WTC11 (cell line): ENCODE measurements at regions not wholly inside any gene's neighbourhood (a gene's known extent, or its start where the extent isn't known, plus 50 kb on each side); places are given as distances from the start of the nearest gene placed in this dataset.

Source experiments
- CREB1 ChIP-seq: sonication (generic); formaldehyde crosslinking; IDR thresholded peaks from 2 replicates; pipeline ENCODE4 v1.8.0; 2023; ENCODE audit warnings: mild to moderate bottlenecking, missing genetic modification reagents
- KAT7 ChIP-seq: sonication (generic); formaldehyde crosslinking; IDR thresholded peaks from 2 replicates; pipeline ENCODE4 v1.8.1; 2023; ENCODE audit warnings: missing genetic modification reagents, mild to moderate bottlenecking, borderline replicate concordance
- NR3C1 ChIP-seq: sonication (generic); formaldehyde crosslinking; conservative IDR thresholded peaks from 2 replicates; pipeline ENCODE4 v1.8.1; 2023; ENCODE audit warnings: low read depth, mild to moderate bottlenecking, missing genetic modification reagents
- TF ChIP-seq, protein P1 (sequence below): fragments of 200-600 bp; IDR thresholded peaks from 2 replicates; pipeline ENCODE4 v1.8.0; 2022; ENCODE audit warnings: antibody characterized with exemption
- TF ChIP-seq, protein P2 (sequence below): sonication (generic); formaldehyde crosslinking; IDR thresholded peaks from 2 replicates; pipeline ENCODE4 v1.8.1; 2023; ENCODE audit warnings: mild to moderate bottlenecking, missing genetic modification reagents, moderate library complexity
- TF ChIP-seq, protein P3 (sequence below): sonication (generic); formaldehyde crosslinking; IDR thresholded peaks from 2 replicates; pipeline ENCODE4 v1.8.0; 2022; ENCODE audit warnings: mild to moderate bottlenecking, missing genetic modification reagents
- TF ChIP-seq, protein P4 (sequence below): sonication (generic); formaldehyde crosslinking; IDR thresholded peaks from 2 replicates; pipeline ENCODE4 v1.8.1; 2023; ENCODE audit warnings: mild to moderate bottlenecking, moderate library complexity, missing genetic modification reagents
- TF ChIP-seq, protein P5 (sequence below): sonication (generic); formaldehyde crosslinking; IDR thresholded peaks from 2 replicates; pipeline ENCODE4 v1.8.1; 2022; ENCODE audit warnings: mild to moderate bottlenecking, moderate library complexity, missing genetic modification reagents
- TF ChIP-seq, protein P6 (sequence below): sonication (generic); formaldehyde crosslinking; IDR thresholded peaks from 2 replicates; pipeline ENCODE4 v1.8.1; 2023; ENCODE audit warnings: mild to moderate bottlenecking, missing genetic modification reagents, moderate library complexity
- TF ChIP-seq, protein P7 (sequence below): sonication (generic); formaldehyde crosslinking; IDR thresholded peaks from 2 replicates; pipeline ENCODE4 v1.8.0; 2022; ENCODE audit warnings: mild to moderate bottlenecking, missing genetic modification reagents

DNA sequence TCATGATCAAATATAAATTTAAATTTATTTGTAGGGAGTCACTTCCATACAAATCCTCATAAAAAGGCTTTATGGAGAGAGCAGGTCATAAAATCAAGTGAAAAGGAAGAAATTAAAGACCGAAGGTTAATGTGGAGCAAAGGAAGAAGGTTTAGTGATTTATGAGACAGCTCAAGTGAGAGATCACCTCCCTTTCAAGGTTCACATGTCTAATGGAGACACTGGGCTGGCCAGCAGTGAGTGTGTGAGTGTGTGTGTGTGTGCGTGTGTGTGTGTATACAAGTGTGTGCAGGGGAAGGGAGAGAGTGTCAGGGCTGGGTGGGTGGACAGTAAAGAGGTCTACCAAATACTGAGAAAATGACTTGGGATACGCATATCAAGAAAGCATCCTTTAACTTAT lies 251.2 kb downstream of the FAT3 start:
- TF ChIP-seq, protein P1, sequence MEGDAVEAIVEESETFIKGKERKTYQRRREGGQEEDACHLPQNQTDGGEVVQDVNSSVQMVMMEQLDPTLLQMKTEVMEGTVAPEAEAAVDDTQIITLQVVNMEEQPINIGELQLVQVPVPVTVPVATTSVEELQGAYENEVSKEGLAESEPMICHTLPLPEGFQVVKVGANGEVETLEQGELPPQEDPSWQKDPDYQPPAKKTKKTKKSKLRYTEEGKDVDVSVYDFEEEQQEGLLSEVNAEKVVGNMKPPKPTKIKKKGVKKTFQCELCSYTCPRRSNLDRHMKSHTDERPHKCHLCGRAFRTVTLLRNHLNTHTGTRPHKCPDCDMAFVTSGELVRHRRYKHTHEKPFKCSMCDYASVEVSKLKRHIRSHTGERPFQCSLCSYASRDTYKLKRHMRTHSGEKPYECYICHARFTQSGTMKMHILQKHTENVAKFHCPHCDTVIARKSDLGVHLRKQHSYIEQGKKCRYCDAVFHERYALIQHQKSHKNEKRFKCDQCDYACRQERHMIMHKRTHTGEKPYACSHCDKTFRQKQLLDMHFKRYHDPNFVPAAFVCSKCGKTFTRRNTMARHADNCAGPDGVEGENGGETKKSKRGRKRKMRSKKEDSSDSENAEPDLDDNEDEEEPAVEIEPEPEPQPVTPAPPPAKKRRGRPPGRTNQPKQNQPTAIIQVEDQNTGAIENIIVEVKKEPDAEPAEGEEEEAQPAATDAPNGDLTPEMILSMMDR = no peak
- TF ChIP-seq, protein P2, sequence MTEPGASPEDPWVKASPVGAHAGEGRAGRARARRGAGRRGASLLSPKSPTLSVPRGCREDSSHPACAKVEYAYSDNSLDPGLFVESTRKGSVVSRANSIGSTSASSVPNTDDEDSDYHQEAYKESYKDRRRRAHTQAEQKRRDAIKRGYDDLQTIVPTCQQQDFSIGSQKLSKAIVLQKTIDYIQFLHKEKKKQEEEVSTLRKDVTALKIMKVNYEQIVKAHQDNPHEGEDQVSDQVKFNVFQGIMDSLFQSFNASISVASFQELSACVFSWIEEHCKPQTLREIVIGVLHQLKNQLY (CRISPR knock-in tag) = no peak
- no peak for TF ChIP-seq NR3C1 (CRISPR knock-in tag)
- no peak for TF ChIP-seq CREB1 (CRISPR knock-in tag)
- TF ChIP-seq, protein P3, sequence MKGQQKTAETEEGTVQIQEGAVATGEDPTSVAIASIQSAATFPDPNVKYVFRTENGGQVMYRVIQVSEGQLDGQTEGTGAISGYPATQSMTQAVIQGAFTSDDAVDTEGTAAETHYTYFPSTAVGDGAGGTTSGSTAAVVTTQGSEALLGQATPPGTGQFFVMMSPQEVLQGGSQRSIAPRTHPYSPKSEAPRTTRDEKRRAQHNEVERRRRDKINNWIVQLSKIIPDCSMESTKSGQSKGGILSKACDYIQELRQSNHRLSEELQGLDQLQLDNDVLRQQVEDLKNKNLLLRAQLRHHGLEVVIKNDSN (CRISPR knock-in tag) = no peak
- TF ChIP-seq, protein P4, sequence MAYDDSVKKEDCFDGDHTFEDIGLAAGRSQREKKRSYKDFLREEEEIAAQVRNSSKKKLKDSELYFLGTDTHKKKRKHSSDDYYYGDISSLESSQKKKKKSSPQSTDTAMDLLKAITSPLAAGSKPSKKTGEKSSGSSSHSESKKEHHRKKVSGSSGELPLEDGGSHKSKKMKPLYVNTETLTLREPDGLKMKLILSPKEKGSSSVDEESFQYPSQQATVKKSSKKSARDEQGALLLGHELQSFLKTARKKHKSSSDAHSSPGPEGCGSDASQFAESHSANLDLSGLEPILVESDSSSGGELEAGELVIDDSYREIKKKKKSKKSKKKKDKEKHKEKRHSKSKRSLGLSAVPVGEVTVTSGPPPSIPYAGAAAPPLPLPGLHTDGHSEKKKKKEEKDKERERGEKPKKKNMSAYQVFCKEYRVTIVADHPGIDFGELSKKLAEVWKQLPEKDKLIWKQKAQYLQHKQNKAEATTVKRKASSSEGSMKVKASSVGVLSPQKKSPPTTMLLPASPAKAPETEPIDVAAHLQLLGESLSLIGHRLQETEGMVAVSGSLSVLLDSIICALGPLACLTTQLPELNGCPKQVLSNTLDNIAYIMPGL (CRISPR knock-in tag) = no peak
- TF ChIP-seq, protein P5, sequence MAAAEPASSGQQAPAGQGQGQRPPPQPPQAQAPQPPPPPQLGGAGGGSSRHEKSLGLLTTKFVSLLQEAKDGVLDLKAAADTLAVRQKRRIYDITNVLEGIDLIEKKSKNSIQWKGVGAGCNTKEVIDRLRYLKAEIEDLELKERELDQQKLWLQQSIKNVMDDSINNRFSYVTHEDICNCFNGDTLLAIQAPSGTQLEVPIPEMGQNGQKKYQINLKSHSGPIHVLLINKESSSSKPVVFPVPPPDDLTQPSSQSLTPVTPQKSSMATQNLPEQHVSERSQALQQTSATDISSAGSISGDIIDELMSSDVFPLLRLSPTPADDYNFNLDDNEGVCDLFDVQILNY (CRISPR knock-in tag) = no peak
- TF ChIP-seq, protein P6, sequence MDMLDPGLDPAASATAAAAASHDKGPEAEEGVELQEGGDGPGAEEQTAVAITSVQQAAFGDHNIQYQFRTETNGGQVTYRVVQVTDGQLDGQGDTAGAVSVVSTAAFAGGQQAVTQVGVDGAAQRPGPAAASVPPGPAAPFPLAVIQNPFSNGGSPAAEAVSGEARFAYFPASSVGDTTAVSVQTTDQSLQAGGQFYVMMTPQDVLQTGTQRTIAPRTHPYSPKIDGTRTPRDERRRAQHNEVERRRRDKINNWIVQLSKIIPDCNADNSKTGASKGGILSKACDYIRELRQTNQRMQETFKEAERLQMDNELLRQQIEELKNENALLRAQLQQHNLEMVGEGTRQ (CRISPR knock-in tag) = no peak
- TF ChIP-seq, protein P7, sequence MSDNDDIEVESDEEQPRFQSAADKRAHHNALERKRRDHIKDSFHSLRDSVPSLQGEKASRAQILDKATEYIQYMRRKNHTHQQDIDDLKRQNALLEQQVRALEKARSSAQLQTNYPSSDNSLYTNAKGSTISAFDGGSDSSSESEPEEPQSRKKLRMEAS (CRISPR knock-in tag) = no peak
- no peak for TF ChIP-seq KAT7 (CRISPR knock-in tag)
